Liver (tissue), 8 donors: ENCODE measurements at regions not wholly inside any gene's neighbourhood (a gene's known extent, or its start where the extent isn't known, plus 50 kb on each side); places are given as distances from the start of the nearest gene placed in this dataset.

Experiments
- DNase-seq: peaks from one replicate; pipeline ENCODE4 v3.0.0-alpha.2; 2017; ENCODE audit warnings: low spot score
- H3K27ac ChIP-seq, 2 donors: one replicate each; pipeline ENCODE4 v1.7.0; 2013; ENCODE audit warnings: inconsistent platforms in 2 of 2, low read length in 2 of 2, control low read depth in 1 of 2, low read depth in 1 of 2, mild to moderate bottlenecking in 1 of 2
- H3K27me3 ChIP-seq, 4 donors: one replicate each; pipeline versions ENCODE4 v1.6.1 to v1.7.0; 2013; ENCODE audit warnings: low read length in 3 of 4, inconsistent platforms in 1 of 4, mild to moderate bottlenecking in 1 of 4, moderate library complexity in 1 of 4; ENCODE audit not compliant: control insufficient read depth in 4 of 4, insufficient read depth in 4 of 4
- H3K36me3 ChIP-seq, 4 donors: one replicate each; pipeline versions ENCODE4 v1.6.1 to v1.7.0; 2013; ENCODE audit warnings: low read length in 3 of 4, mild to moderate bottlenecking in 3 of 4, low read depth in 1 of 4, moderate library complexity in 1 of 4; ENCODE audit not compliant: control insufficient read depth in 4 of 4, insufficient read depth in 3 of 4
- H3K4me1 ChIP-seq, 4 donors: one replicate each; pipeline versions ENCODE4 v1.6.1 to v1.7.0; 2013; ENCODE audit warnings: low read length in 3 of 4, mild to moderate bottlenecking in 3 of 4, moderate library complexity in 1 of 4; ENCODE audit not compliant: control insufficient read depth in 4 of 4, insufficient read depth in 4 of 4
- H3K4me3 ChIP-seq, 3 donors: one replicate each; pipeline versions ENCODE4 v1.6.1 to v1.7.0; 2013; ENCODE audit warnings: low read length in 3 of 3, control low read depth in 1 of 3, low read depth in 1 of 3, mild to moderate bottlenecking in 1 of 3
- H3K9ac ChIP-seq, 2 donors: one replicate each; pipeline ENCODE4 v1.7.0; 2013; ENCODE audit warnings: low read length in 2 of 2, mild to moderate bottlenecking in 2 of 2, moderate library complexity in 2 of 2, control low read depth in 1 of 2, low read depth in 1 of 2
- H3K9me3 ChIP-seq, 4 donors: one replicate each; pipeline versions ENCODE4 v1.6.1 to v1.7.0; 2013; ENCODE audit warnings: low read length in 3 of 4; ENCODE audit not compliant: control insufficient read depth in 4 of 4
- EGR1 ChIP-seq, 2 donors: IDR thresholded peaks; 2 replicates each; pipeline ENCODE4 v1.6.1; 2016 to 2018; ENCODE audit warnings: antibody characterized with exemption in 2 of 2, low read depth in 2 of 2
- FOXA1 ChIP-seq: IDR thresholded peaks from 2 replicates; pipeline ENCODE4 v1.6.1; 2016; ENCODE audit warnings: antibody characterized with exemption
- FOXA2 ChIP-seq: IDR thresholded peaks from 2 replicates; pipeline ENCODE4 v1.6.1; 2016; ENCODE audit warnings: antibody characterized with exemption
- GABPA ChIP-seq, 2 donors: IDR thresholded peaks in 1 of 2; conservative IDR thresholded peaks in 1 of 2; 2 replicates each; pipeline ENCODE4 v1.6.1; 2016; ENCODE audit warnings: antibody characterized with exemption in 2 of 2, mild to moderate bottlenecking in 1 of 2, moderate library complexity in 1 of 2
- HNF4A ChIP-seq, 2 donors: conservative IDR thresholded peaks; 2 replicates each; pipeline ENCODE4 v1.6.1; 2016; ENCODE audit warnings: antibody characterized with exemption in 2 of 2, mild to moderate bottlenecking in 2 of 2
- HNF4G ChIP-seq: IDR thresholded peaks from 2 replicates; pipeline ENCODE4 v1.6.1; 2016; ENCODE audit warnings: antibody characterized with exemption
- JUND ChIP-seq, 2 donors: IDR thresholded peaks; 2 replicates each; pipeline ENCODE4 v1.6.1; 2016; ENCODE audit warnings: antibody characterized with exemption in 2 of 2
- NR2F2 ChIP-seq: IDR thresholded peaks from 2 replicates; pipeline ENCODE4 v1.6.1; 2016; ENCODE audit warnings: antibody characterized with exemption
- RAD21 ChIP-seq, 2 donors: IDR thresholded peaks; 2 replicates each; pipeline ENCODE4 v1.6.1; 2016; ENCODE audit warnings: antibody characterized with exemption in 2 of 2, mild to moderate bottlenecking in 2 of 2
- RXRA ChIP-seq, 2 donors: IDR thresholded peaks; 2 replicates each; pipeline ENCODE4 v1.6.1; 2017 to 2018; ENCODE audit warnings: antibody characterized with exemption in 2 of 2, mild to moderate bottlenecking in 1 of 2
- SP1 ChIP-seq: IDR thresholded peaks from 2 replicates; pipeline ENCODE4 v1.6.1; 2018; ENCODE audit warnings: antibody characterized with exemption, mild to moderate bottlenecking
- TAF1 ChIP-seq: conservative IDR thresholded peaks from 2 replicates; pipeline ENCODE4 v1.6.1; 2016; ENCODE audit warnings: antibody characterized with exemption, mild to moderate bottlenecking
- YY1 ChIP-seq: IDR thresholded peaks from 2 replicates; pipeline ENCODE4 v1.6.1; 2016; ENCODE audit warnings: antibody characterized with exemption, mild to moderate bottlenecking
- WGBS: extraction: QIAGEN DNeasy Blood & Tissue Kit; methylation state at CpG from one replicate; pipeline ENCODE4 v1.1.7; 2013; 5-methylcytosine and 5-hydroxymethylcytosine counted together
- TF ChIP-seq, protein P1 (sequence below): IDR thresholded peaks from 2 replicates; pipeline ENCODE4 v1.6.1; 2016; ENCODE audit warnings: antibody characterized with exemption
- TF ChIP-seq, protein P2 (sequence below): IDR thresholded peaks from 2 replicates; pipeline ENCODE4 v1.6.1; 2016; ENCODE audit warnings: antibody characterized with exemption
- TF ChIP-seq, protein P3 (sequence below): IDR thresholded peaks from 2 replicates; pipeline ENCODE4 v1.6.1; 2016; ENCODE audit warnings: antibody characterized with exemption
- TF ChIP-seq, protein P4 (sequence below): fragments of 150-350 bp; IDR thresholded peaks from 2 replicates; pipeline ENCODE4 v1.5.1; 2017; ENCODE audit warnings: improper control_type of control experiment, low read depth, low read length; ENCODE audit not compliant: missing input control
- TF ChIP-seq, protein P5 (sequence below): IDR thresholded peaks from 2 replicates; pipeline ENCODE4 v1.6.1; 2016; ENCODE audit warnings: antibody characterized with exemption, mild to moderate bottlenecking
- donor health status: healthy.
- donor health status: healthy.
- donor health status: healthy.
- donor health status: healthy.
- donor health status: healthy.

DNA sequence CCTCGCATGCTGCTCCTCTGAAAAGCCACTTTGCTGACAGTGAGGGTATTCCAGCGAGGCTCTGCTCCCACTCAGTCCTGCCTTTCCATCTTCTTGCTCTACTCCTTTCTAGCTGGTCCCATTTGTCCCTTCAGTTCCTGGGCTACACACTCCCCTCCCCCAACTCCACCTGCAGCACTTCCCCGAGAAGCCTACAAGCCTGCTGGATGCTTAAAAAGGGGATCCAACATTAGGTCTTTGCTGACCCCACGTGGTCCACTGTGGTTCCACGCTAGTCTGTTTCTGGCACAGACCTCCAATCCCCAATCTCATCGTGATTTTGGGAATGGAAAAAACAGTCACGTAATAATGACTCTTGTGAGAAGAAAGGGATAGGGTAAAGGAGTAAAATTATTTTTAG is 121.6 kb upstream of the SNX19 start (continued):
- TF ChIP-seq, protein P1, sequence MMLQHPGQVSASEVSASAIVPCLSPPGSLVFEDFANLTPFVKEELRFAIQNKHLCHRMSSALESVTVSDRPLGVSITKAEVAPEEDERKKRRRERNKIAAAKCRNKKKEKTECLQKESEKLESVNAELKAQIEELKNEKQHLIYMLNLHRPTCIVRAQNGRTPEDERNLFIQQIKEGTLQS: no peak
- TF ChIP-seq JUND (IDR thresholded peaks at IDR 0.05): no peak
- TF ChIP-seq EGR1 (IDR thresholded peaks at IDR 0.05; ENCODE audit: low read depth in 2 of 2): no peak
- no peak for TF ChIP-seq NR2F2
- TF ChIP-seq TAF1: no peak
- TF ChIP-seq FOXA2: no peak

DNA sequence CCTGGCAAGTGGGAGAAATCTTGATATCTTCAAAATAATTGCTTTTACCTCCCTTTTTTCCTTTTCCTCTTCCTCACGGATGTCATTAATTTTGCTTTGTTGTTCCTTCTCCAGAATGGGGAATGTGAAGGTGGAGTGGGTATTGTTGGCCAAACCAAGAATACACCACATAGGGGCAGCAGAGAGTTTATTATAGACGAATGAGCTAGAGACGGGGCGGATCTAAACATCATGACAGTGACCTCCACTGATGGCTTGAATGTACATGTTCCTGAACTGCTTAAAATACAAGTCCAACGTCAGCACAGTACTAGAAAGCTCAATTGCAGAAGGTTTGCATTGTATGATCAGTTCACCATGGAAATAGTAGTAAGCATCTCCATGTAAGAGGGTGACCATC is 122.3 kb upstream of the SNX19 start:
- Histone ChIP-seq H3K27me3 (peaks cover 0 to 5% (median 0%) of the 10 kb centered on the region in 4 donors), H3K4me3 (no peak overlapping the region), H3K9ac (no peak overlapping the region), H3K36me3 (no peaks in the 10 kb centered on the region), H3K9me3 (no peaks in the 10 kb centered on the region), H3K4me1 (no peaks in the 10 kb centered on the region), H3K27ac (no peak overlapping the region)
- WGBS: 27% methylated on average over 5 of the region's 5 CpGs
- TF ChIP-seq EGR1 (IDR thresholded peaks at IDR 0.05; ENCODE audit: low read depth in 2 of 2) (no peak), GABPA (IDR thresholded peaks at IDR 0.05 in 1 of 2, conservative IDR thresholded peaks at IDR 0.05 in 1 of 2) (no peak), RXRA (IDR thresholded peaks at IDR 0.05) (no peak), TAF1 (no peak), SP1 (no peak)
- no peak for DNase-seq

DNA sequence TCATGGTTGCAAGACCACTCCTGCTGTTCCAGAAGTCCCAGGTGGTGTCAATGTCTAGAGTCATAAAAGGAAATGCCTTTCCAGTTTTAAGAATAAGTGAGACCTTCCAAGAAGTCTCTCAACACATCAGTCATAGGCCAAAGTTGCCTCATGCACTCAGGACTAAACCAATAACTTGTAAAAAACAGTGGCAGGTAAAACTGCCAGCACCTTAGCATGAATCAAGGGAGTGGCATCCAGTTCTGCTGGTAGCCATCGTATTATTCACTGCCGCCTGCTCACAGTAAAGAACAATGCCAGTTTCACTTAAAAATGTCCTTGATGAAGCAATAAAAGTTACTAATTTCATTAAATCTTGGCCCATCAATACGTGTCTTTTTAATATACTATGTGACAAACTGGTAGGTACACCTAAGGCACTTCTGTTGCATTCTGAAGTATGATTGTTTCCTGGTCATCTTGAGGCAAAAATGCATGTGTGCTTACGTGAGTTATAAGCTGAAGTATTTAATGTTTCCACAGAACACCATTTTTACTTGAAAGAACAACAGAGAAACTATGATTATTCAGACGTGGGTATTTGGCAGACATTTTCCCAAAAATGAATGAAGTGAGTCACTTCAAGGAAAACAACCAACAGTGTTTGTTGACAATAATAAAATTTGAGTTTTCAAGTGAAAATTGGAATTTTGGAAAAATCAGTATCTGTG is 125.2 kb upstream of the SNX19 start:
- Histone ChIP-seq H3K4me3 (no peak overlapping the region), H3K9ac (no peak overlapping the region), H3K36me3 (no peaks in the 10 kb centered on the region), H3K27me3 (peaks cover 0 to 2% (median 0%) of the 10 kb centered on the region in 4 donors), H3K9me3 (no peaks in the 10 kb centered on the region), H3K27ac (no peak overlapping the region), H3K4me1 (no peaks in the 10 kb centered on the region)
- TF ChIP-seq, protein P2, sequence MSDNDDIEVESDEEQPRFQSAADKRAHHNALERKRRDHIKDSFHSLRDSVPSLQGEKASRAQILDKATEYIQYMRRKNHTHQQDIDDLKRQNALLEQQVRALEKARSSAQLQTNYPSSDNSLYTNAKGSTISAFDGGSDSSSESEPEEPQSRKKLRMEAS: no peak
- no peak for TF ChIP-seq NR2F2
- no peak for TF ChIP-seq JUND (IDR thresholded peaks at IDR 0.05)
- no peak for TF ChIP-seq EGR1 (IDR thresholded peaks at IDR 0.05; ENCODE audit: low read depth in 2 of 2)
- TF ChIP-seq, protein P3, sequence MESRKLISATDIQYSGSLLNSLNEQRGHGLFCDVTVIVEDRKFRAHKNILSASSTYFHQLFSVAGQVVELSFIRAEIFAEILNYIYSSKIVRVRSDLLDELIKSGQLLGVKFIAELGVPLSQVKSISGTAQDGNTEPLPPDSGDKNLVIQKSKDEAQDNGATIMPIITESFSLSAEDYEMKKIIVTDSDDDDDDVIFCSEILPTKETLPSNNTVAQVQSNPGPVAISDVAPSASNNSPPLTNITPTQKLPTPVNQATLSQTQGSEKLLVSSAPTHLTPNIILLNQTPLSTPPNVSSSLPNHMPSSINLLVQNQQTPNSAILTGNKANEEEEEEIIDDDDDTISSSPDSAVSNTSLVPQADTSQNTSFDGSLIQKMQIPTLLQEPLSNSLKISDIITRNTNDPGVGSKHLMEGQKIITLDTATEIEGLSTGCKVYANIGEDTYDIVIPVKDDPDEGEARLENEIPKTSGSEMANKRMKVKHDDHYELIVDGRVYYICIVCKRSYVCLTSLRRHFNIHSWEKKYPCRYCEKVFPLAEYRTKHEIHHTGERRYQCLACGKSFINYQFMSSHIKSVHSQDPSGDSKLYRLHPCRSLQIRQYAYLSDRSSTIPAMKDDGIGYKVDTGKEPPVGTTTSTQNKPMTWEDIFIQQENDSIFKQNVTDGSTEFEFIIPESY: no peak
- TF ChIP-seq TAF1: no peak
- TF ChIP-seq, protein P1: no peak
- TF ChIP-seq HNF4G: no peak
- TF ChIP-seq HNF4A (conservative IDR thresholded peaks at IDR 0.05): no peak
- no peak for TF ChIP-seq RXRA (IDR thresholded peaks at IDR 0.05)
- TF ChIP-seq, protein P4, sequence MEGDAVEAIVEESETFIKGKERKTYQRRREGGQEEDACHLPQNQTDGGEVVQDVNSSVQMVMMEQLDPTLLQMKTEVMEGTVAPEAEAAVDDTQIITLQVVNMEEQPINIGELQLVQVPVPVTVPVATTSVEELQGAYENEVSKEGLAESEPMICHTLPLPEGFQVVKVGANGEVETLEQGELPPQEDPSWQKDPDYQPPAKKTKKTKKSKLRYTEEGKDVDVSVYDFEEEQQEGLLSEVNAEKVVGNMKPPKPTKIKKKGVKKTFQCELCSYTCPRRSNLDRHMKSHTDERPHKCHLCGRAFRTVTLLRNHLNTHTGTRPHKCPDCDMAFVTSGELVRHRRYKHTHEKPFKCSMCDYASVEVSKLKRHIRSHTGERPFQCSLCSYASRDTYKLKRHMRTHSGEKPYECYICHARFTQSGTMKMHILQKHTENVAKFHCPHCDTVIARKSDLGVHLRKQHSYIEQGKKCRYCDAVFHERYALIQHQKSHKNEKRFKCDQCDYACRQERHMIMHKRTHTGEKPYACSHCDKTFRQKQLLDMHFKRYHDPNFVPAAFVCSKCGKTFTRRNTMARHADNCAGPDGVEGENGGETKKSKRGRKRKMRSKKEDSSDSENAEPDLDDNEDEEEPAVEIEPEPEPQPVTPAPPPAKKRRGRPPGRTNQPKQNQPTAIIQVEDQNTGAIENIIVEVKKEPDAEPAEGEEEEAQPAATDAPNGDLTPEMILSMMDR: no peak
- no peak for TF ChIP-seq FOXA2
- TF ChIP-seq RAD21 (IDR thresholded peaks at IDR 0.05): no peak
- TF ChIP-seq, protein P5, sequence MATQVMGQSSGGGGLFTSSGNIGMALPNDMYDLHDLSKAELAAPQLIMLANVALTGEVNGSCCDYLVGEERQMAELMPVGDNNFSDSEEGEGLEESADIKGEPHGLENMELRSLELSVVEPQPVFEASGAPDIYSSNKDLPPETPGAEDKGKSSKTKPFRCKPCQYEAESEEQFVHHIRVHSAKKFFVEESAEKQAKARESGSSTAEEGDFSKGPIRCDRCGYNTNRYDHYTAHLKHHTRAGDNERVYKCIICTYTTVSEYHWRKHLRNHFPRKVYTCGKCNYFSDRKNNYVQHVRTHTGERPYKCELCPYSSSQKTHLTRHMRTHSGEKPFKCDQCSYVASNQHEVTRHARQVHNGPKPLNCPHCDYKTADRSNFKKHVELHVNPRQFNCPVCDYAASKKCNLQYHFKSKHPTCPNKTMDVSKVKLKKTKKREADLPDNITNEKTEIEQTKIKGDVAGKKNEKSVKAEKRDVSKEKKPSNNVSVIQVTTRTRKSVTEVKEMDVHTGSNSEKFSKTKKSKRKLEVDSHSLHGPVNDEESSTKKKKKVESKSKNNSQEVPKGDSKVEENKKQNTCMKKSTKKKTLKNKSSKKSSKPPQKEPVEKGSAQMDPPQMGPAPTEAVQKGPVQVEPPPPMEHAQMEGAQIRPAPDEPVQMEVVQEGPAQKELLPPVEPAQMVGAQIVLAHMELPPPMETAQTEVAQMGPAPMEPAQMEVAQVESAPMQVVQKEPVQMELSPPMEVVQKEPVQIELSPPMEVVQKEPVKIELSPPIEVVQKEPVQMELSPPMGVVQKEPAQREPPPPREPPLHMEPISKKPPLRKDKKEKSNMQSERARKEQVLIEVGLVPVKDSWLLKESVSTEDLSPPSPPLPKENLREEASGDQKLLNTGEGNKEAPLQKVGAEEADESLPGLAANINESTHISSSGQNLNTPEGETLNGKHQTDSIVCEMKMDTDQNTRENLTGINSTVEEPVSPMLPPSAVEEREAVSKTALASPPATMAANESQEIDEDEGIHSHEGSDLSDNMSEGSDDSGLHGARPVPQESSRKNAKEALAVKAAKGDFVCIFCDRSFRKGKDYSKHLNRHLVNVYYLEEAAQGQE: no peak
- no peak for TF ChIP-seq GABPA (IDR thresholded peaks at IDR 0.05 in 1 of 2, conservative IDR thresholded peaks at IDR 0.05 in 1 of 2)
- no peak for TF ChIP-seq FOXA1
- TF ChIP-seq SP1: no peak
- no peak for TF ChIP-seq YY1
- DNase-seq: no peak
- WGBS: 57% methylated on average over 5 of the region's 5 CpGs
